Hippocampal formation (tissue), 2 donors: ENCODE measurements at regions not wholly inside any gene's neighbourhood (a gene's known extent, or its start where the extent isn't known, plus 50 kb on each side); places are given as distances from the start of the nearest gene placed in this dataset.
A peak's percentile ranks its signal among the peaks of the same experiment; 100 is the strongest.
"Not testable (repeated sequence)": the region's sequence is repeated elsewhere in the genome, so short reads cannot be mapped to it uniquely, and the experiment has no call there.

Source experiments
- DNase-seq, 2 donors: peaks; one replicate each; lab custom pipeline; 2025; lab: John Stamatoyannopoulos, UW

GRCh38 chr15:77944002-77944867 is 133.3 kb downstream of the TBC1D2B start:
- peak; percentile 22 to 60 for DNase-seq

- no peak for DNase-seq
Observed at GRCh38 chr15:77942611-77943211, 134.8 kb downstream of the TBC1D2B start.

- not testable (repeated sequence) for DNase-seq
Observed at GRCh38 chr15:77941090-77941827, 136.3 kb downstream of the TBC1D2B start.

- no peak for DNase-seq
Observed at GRCh38 chr15:77940381-77940947, 137.0 kb downstream of the TBC1D2B start.

- DNase-seq: no peak
Observed at GRCh38 chr15:77939851-77940250, 137.7 kb downstream of the TBC1D2B start.

- DNase-seq: not testable (repeated sequence)
Observed at GRCh38 chr15:77939026-77939425, 138.5 kb downstream of the TBC1D2B start.

GRCh38 chr15:77938546-77938945 is 139.0 kb downstream of the TBC1D2B start:
- DNase-seq: not testable (repeated sequence)

- DNase-seq: not testable (repeated sequence)
Observed at GRCh38 chr15:77936567-77936966, 140.9 kb downstream of the TBC1D2B start.

GRCh38 chr15:77934516-77934915 is 143.0 kb downstream of the TBC1D2B start:
- DNase-seq: not testable (repeated sequence)

- DNase-seq: not testable (repeated sequence)
Observed at GRCh38 chr15:77930907-77931306, 146.6 kb downstream of the TBC1D2B start.

GRCh38 chr15:77930490-77930889 is 147.0 kb downstream of the TBC1D2B start:
- DNase-seq: not testable (repeated sequence)

- not testable (repeated sequence) for DNase-seq
Observed at GRCh38 chr15:77926789-77927188, 150.7 kb downstream of the TBC1D2B start.

- DNase-seq: not testable (repeated sequence)
Observed at GRCh38 chr15:77926296-77926695, 151.2 kb downstream of the TBC1D2B start.

GRCh38 chr15:77925101-77925500 is 152.4 kb downstream of the TBC1D2B start:
- DNase-seq: not testable (repeated sequence)

GRCh38 chr15:77921664-77922063 is 155.8 kb downstream of the TBC1D2B start:
- no peak for DNase-seq

GRCh38 chr15:77916966-77917635 is 160.4 kb downstream of the TBC1D2B start:
- DNase-seq: not testable (repeated sequence)

- not testable (repeated sequence) for DNase-seq
Observed at GRCh38 chr15:77915961-77916330, 161.6 kb downstream of the TBC1D2B start.

GRCh38 chr15:77915261-77915960 is 162.1 kb downstream of the TBC1D2B start:
- DNase-seq: no peak

- DNase-seq: not testable (repeated sequence)
Observed at GRCh38 chr15:77914531-77914930, 163.0 kb downstream of the TBC1D2B start.

GRCh38 chr15:77910030-77910911 is 167.2 kb downstream of the TBC1D2B start:
- peak; percentile 2 to 44 for DNase-seq
